H1 (cell line): ENCODE measurements at regions not wholly inside any gene's neighbourhood (a gene's known extent, or its start where the extent isn't known, plus 50 kb on each side); places are given as distances from the start of the nearest gene placed in this dataset.

Experiments
- CTCF ChIA-PET: fragments of 300-600 bp; sonication (Branson Sonifier 250); formaldehyde crosslinking; loops from one replicate; lab custom pipeline; 2021; ENCODE audit not compliant: partially characterized antibody; lab: Charles Lee
- POLR2A ChIA-PET: fragments of 300-600 bp; sonication (Branson Sonifier 250); formaldehyde crosslinking; loops from one replicate; lab custom pipeline; 2021; ENCODE audit warnings: inconsistent platforms; ENCODE audit not compliant: partially characterized antibody; lab: Charles Lee
- DNase-seq, 2 experiments: peaks; one replicate each; pipeline versions ENCODE4 v3.0.0 to v3.0.0-alpha.2; 2010 to 2022; ENCODE audit warnings: low spot score in 2 of 2, low read depth in 1 of 2, mixed read lengths in 1 of 2
- FAIRE-seq: peaks from 2 replicates; lab custom pipeline; 2011; peaks lifted over from hg19 to GRCh38; lab: Jason Lieb, UNC
- H2AFZ ChIP-seq: 2 replicates; pipeline ENCODE4 v1.8.1; 2012; ENCODE audit warnings: low read length, inconsistent platforms
- H2AK5ac ChIP-seq: 2 replicates; pipeline ENCODE4 v1.6.1; 2013; ENCODE audit warnings: low read depth, low read length
- H2BK120ac ChIP-seq: replicated peaks from 2 replicates; pipeline ENCODE3; 2013; ENCODE audit warnings: low read depth, low read length, inconsistent platforms
- H2BK12ac ChIP-seq: 2 replicates; pipeline ENCODE4 v1.6.1; 2013; ENCODE audit warnings: low read depth, low read length
- H2BK15ac ChIP-seq: 2 replicates; pipeline ENCODE4 v1.6.1; 2013; ENCODE audit warnings: low read length
- H2BK20ac ChIP-seq: 2 replicates; pipeline ENCODE4 v1.6.1; 2013; ENCODE audit warnings: low read length
- H2BK5ac ChIP-seq: 2 replicates; pipeline ENCODE4 v1.6.1; 2013; ENCODE audit warnings: low read depth, low read length
- H3K14ac ChIP-seq: 2 replicates; pipeline ENCODE4 v1.6.1; 2013; ENCODE audit warnings: inconsistent platforms; ENCODE audit not compliant: insufficient read length
- H3K18ac ChIP-seq: 2 replicates; pipeline ENCODE4 v1.6.1; 2013; ENCODE audit warnings: low read length; ENCODE audit errors: extremely low read depth
- H3K23ac ChIP-seq: 2 replicates; pipeline ENCODE4 v1.6.1; 2013; ENCODE audit warnings: inconsistent platforms; ENCODE audit not compliant: insufficient read length
- H3K23me2 ChIP-seq: 2 replicates; pipeline ENCODE4 v1.6.1; 2013; ENCODE audit warnings: low read depth, low read length
- H3K27ac ChIP-seq: 2 replicates; pipeline ENCODE4 v1.6.1; 2011; ENCODE audit warnings: low read depth, low read length, inconsistent platforms
- H3K27me3 ChIP-seq, 4 experiments: replicated peaks in 1 of 4; 1 replicate in 1 of 4; 2 replicates in 3 of 4; pipeline versions ENCODE4 v1.6.1 to v1.8.1; 2011 to 2013; ENCODE audit warnings: low read length in 3 of 4, mild to moderate bottlenecking in 3 of 4, inconsistent platforms in 2 of 4, mixed read lengths in 2 of 4, moderate library complexity in 1 of 4; ENCODE audit not compliant: control insufficient read depth in 3 of 4, insufficient read depth in 3 of 4; ENCODE audit errors: extremely low read depth in 1 of 4
- H3K36me3 ChIP-seq, 4 experiments: 2 replicates each; pipeline versions ENCODE4 v1.6.1 to v1.8.1; 2011 to 2013; ENCODE audit warnings: mild to moderate bottlenecking in 4 of 4, low read length in 3 of 4, moderate library complexity in 2 of 4, control low read depth in 1 of 4, inconsistent platforms in 1 of 4; ENCODE audit not compliant: insufficient read depth in 4 of 4, control insufficient read depth in 2 of 4
- H3K4ac ChIP-seq: replicated peaks from 2 replicates; pipeline ENCODE3; 2013; ENCODE audit warnings: low read length, low read depth, mixed read lengths, inconsistent platforms; ENCODE audit not compliant: insufficient read length
- H3K4me1 ChIP-seq, 4 experiments: replicated peaks in 1 of 4; 1 replicate in 1 of 4; 2 replicates in 3 of 4; pipeline versions ENCODE4 v1.6.1 to v1.8.1; 2011 to 2013; ENCODE audit warnings: low read length in 3 of 4, inconsistent platforms in 2 of 4, mixed read lengths in 1 of 4; ENCODE audit not compliant: insufficient read depth in 4 of 4, control insufficient read depth in 3 of 4
- H3K4me2 ChIP-seq, 2 experiments: 2 replicates each; pipeline versions ENCODE4 v1.6.1 to v1.8.1; 2011 to 2013; ENCODE audit warnings: low read depth in 2 of 2, low read length in 2 of 2, control low read depth in 1 of 2, inconsistent platforms in 1 of 2, mild to moderate bottlenecking in 1 of 2; ENCODE audit not compliant: insufficient read depth in 1 of 2
- H3K4me3 ChIP-seq, 4 experiments: fragments of 200-600, 300-600 bp in 1 of 4; sonication (generic), shearing (Covaris generic), sonication (Bioruptor Twin) in 1 of 4; 2 replicates each; pipeline versions ENCODE4 v1.5.1 to v1.8.1; 2011 to 2016; ENCODE audit warnings: low read length in 4 of 4, low read depth in 3 of 4, control low read depth in 2 of 4, inconsistent platforms in 2 of 4, mild to moderate bottlenecking in 2 of 4, mixed read lengths in 1 of 4, moderate library complexity in 1 of 4; ENCODE audit not compliant: insufficient read depth in 2 of 4; ENCODE audit errors: extremely low read depth in 1 of 4
- H3K56ac ChIP-seq: replicated peaks from 2 replicates; pipeline ENCODE3; 2013; ENCODE audit warnings: low read depth, mild to moderate bottlenecking, mixed read lengths, low read length, inconsistent platforms; ENCODE audit not compliant: insufficient read length
- H3K79me1 ChIP-seq: 2 replicates; pipeline ENCODE4 v1.6.1; 2013; ENCODE audit warnings: low read depth, low read length, control low read depth
- H3K79me2 ChIP-seq, 2 experiments: 2 replicates each; pipeline versions ENCODE4 v1.6.1 to v1.8.1; 2012 to 2013; ENCODE audit warnings: low read length in 2 of 2, mild to moderate bottlenecking in 2 of 2, inconsistent platforms in 1 of 2; ENCODE audit not compliant: insufficient read depth in 2 of 2, control insufficient read depth in 1 of 2
- H3K9ac ChIP-seq, 4 experiments: replicated peaks in 1 of 4; 1 replicate in 1 of 4; 2 replicates in 3 of 4; pipeline versions ENCODE4 v1.6.1 to v1.8.1; 2011 to 2013; ENCODE audit warnings: low read depth in 3 of 4, low read length in 3 of 4, control low read depth in 2 of 4, mild to moderate bottlenecking in 2 of 4, moderate library complexity in 2 of 4, inconsistent platforms in 1 of 4; ENCODE audit errors: extremely low read depth in 1 of 4
- H3K9me3 ChIP-seq, 2 experiments: 2 replicates each; pipeline versions ENCODE4 v1.6.1 to v1.8.1; 2012 to 2013; ENCODE audit warnings: mild to moderate bottlenecking in 2 of 2, moderate library complexity in 2 of 2, control low read depth in 1 of 2, inconsistent platforms in 1 of 2, low read depth in 1 of 2, low read length in 1 of 2, mixed read lengths in 1 of 2; ENCODE audit not compliant: insufficient read depth in 2 of 2
- H4K20me1 ChIP-seq, 2 experiments: replicated peaks in 1 of 2; 2 replicates each; pipeline versions ENCODE3 to v1.8.1; 2011 to 2013; ENCODE audit warnings: inconsistent platforms in 2 of 2, low read length in 2 of 2, mild to moderate bottlenecking in 1 of 2; ENCODE audit not compliant: insufficient read depth in 2 of 2, control insufficient read depth in 1 of 2
- H4K5ac ChIP-seq: 2 replicates; pipeline ENCODE4 v1.6.1; 2013; ENCODE audit warnings: low read length, low read depth, mixed read lengths, inconsistent platforms; ENCODE audit not compliant: insufficient read length
- H4K8ac ChIP-seq: 2 replicates; pipeline ENCODE4 v1.8.0; 2013; ENCODE audit warnings: mild to moderate bottlenecking, moderate library complexity, low read length, inconsistent platforms; ENCODE audit not compliant: insufficient read depth; ENCODE audit errors: extremely low read depth
- H4K91ac ChIP-seq: replicated peaks from 2 replicates; pipeline ENCODE3; 2013; ENCODE audit warnings: low read length, mixed read lengths, inconsistent platforms; ENCODE audit not compliant: insufficient read length
- CREB1 ChIP-seq: IDR thresholded peaks from 2 replicates; pipeline ENCODE4 v1.6.1; 2012; ENCODE audit warnings: inconsistent platforms
- WGBS, 2 experiments: shearing (Covaris generic) in 1 of 2; methylation state at CpG; one replicate each; pipeline versions ENCODE4 v1.1.6 to v1.1.7; 2013 to 2015; ENCODE audit warnings: low lambda C conversion rate in 2 of 2, mixed read lengths in 2 of 2, inconsistent platforms in 1 of 2, low coverage in 1 of 2, missing lambda C conversion rate in 1 of 2; ENCODE audit not compliant: insufficient replicate concordance in 2 of 2, insufficient coverage in 1 of 2, insufficient read length in 1 of 2; ENCODE audit errors: extremely low coverage in 1 of 2, missing lambda C conversion rate in 1 of 2; 5-methylcytosine and 5-hydroxymethylcytosine counted together

DNA sequence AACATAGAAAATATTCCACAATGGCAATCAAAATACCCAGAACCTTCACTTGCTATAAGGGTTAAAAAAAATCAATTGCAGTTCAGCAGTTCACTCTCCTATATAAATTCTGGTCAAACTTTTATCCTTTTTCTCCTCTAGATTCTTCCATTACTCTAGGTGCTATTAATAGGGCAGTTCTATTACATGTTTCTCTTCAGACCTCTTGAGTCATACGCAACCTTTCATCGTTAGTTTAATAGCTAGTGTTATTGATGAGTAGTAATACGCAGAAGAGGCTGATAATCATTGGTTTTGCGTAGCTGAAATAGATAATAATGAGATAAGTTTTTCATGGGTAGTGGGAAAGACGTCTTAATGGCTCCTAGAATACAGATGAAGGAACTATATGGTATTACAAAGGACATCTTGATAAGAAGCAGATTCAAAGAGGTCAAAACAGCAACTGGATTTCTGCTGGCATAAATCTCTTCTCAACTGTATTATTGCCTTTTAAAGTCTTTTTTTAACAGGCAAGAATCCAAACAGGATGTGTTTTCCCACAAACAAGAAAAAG lies 118.3 kb upstream of the STARD13 start:
- Histone ChIP-seq H3K79me2 (no peaks in the 10 kb centered on the region), H4K5ac (no peak overlapping the region), H3K27me3 (no peaks in the 10 kb centered on the region), H3K36me3 (no peaks in the 10 kb centered on the region), H4K20me1 (no peaks in the 10 kb centered on the region), H3K23ac (no peak overlapping the region), H3K14ac (no peak overlapping the region), H2BK5ac (no peak overlapping the region), H2BK120ac (no peak overlapping the region), H3K9ac (no peak overlapping the region), H3K27ac (no peak overlapping the region), H3K4me1 (no peaks in the 10 kb centered on the region), H2BK12ac (no peak overlapping the region), H3K9me3 (no peaks in the 10 kb centered on the region), H3K79me1 (no peaks in the 10 kb centered on the region), H3K4ac (no peak overlapping the region), H2BK15ac (no peak overlapping the region), H3K4me3 (no peak overlapping the region), H2AFZ (no peak overlapping the region), H3K23me2 (no peaks in the 10 kb centered on the region; the same call in 1 of the 2 replicates), H3K56ac (no peak overlapping the region), H3K4me2 (no peak overlapping the region), H2BK20ac (no peak overlapping the region), H3K18ac (no peak overlapping the region), H2AK5ac (no peak overlapping the region), H4K91ac (no peak overlapping the region), H4K8ac (no peak overlapping the region)
- ChIA-PET CTCF (no interaction called here), POLR2A (no interaction called here)
- FAIRE-seq (no peak), DNase-seq (no peak)
- 93% methylated on average over 5 of the region's 5 CpGs; no CpG with 5 or more reads in 1 of the 2 experiments for WGBS, 2 experiments
- TF ChIP-seq CREB1: no peak
